Mesendoderm (in vitro differentiated cells): ENCODE measurements at regions not wholly inside any gene's neighbourhood (a gene's known extent, or its start where the extent isn't known, plus 50 kb on each side); places are given as distances from the start of the nearest gene placed in this dataset.

Source experiments
- DNase-seq: peaks from one replicate; pipeline ENCODE4 v3.0.0; 2013
- H2AK5ac ChIP-seq: 2 replicates; pipeline ENCODE4 v1.6.1; 2013; ENCODE audit warnings: low read length, inconsistent platforms
- H2BK120ac ChIP-seq: 2 replicates; pipeline ENCODE4 v1.6.1; 2013; ENCODE audit warnings: low read depth, mild to moderate bottlenecking, low read length, moderate library complexity, mixed read lengths
- H2BK15ac ChIP-seq: replicated peaks from 2 replicates; pipeline ENCODE4 v1.6.1; 2013; ENCODE audit warnings: low read depth, mild to moderate bottlenecking, moderate library complexity
- H2BK5ac ChIP-seq: 2 replicates; pipeline ENCODE4 v1.6.1; 2013; ENCODE audit warnings: low read length, inconsistent platforms
- H3K18ac ChIP-seq: 2 replicates; pipeline ENCODE4 v1.6.1; 2013; ENCODE audit warnings: mild to moderate bottlenecking, low read length, mixed read lengths
- H3K23ac ChIP-seq: one replicate; pipeline ENCODE4 v1.6.1; 2013; ENCODE audit warnings: low read length
- H3K27ac ChIP-seq: 2 replicates; pipeline ENCODE4 v1.5.1; 2013; ENCODE audit warnings: low read depth, mild to moderate bottlenecking, inconsistent platforms, low read length, moderate library complexity
- H3K27me3 ChIP-seq: 2 replicates; pipeline ENCODE4 v1.6.1; 2013; ENCODE audit warnings: low read length, control low read depth, mild to moderate bottlenecking, inconsistent platforms; ENCODE audit not compliant: insufficient read depth, poor library complexity
- H3K36me3 ChIP-seq: 2 replicates; pipeline ENCODE4 v1.6.1; 2013; ENCODE audit warnings: low read length, inconsistent platforms; ENCODE audit not compliant: control insufficient read depth, insufficient read depth
- H3K4ac ChIP-seq: one replicate; pipeline ENCODE4 v1.6.1; 2013; ENCODE audit warnings: low read depth, mild to moderate bottlenecking, low read length, moderate library complexity
- H3K4me1 ChIP-seq: 2 replicates; pipeline ENCODE4 v1.6.1; 2013; ENCODE audit warnings: low read depth, low read length, inconsistent platforms; ENCODE audit not compliant: control insufficient read depth
- H3K4me2 ChIP-seq: 2 replicates; pipeline ENCODE4 v1.6.1; 2013; ENCODE audit warnings: low read length
- H3K4me3 ChIP-seq: 2 replicates; pipeline ENCODE4 v1.5.1; 2013; ENCODE audit warnings: mild to moderate bottlenecking, low read length
- H3K56ac ChIP-seq: one replicate; pipeline ENCODE4 v1.6.1; 2013; ENCODE audit warnings: low read length
- H3K79me1 ChIP-seq: 2 replicates; pipeline ENCODE4 v1.6.1; 2013; ENCODE audit warnings: low read length, inconsistent platforms
- H3K79me2 ChIP-seq: 2 replicates; pipeline ENCODE4 v1.6.1; 2013; ENCODE audit warnings: mild to moderate bottlenecking, low read length; ENCODE audit not compliant: control insufficient read depth, insufficient read depth
- H3K9ac ChIP-seq: 2 replicates; pipeline ENCODE4 v1.6.1; 2013; ENCODE audit warnings: low read length, inconsistent platforms
- H4K5ac ChIP-seq: one replicate; pipeline ENCODE4 v1.6.1; 2013; ENCODE audit warnings: low read length
- H4K8ac ChIP-seq: one replicate; pipeline ENCODE4 v1.6.1; 2013; ENCODE audit warnings: low read depth, mild to moderate bottlenecking, control low read depth, low read length, moderate library complexity
- WGBS: extraction: QIAGEN DNeasy Blood & Tissue Kit; methylation state at CpG from one replicate; pipeline ENCODE4 v1.1.7; 2013; ENCODE audit warnings: low lambda C conversion rate, missing lambda C conversion rate; ENCODE audit not compliant: insufficient coverage; ENCODE audit errors: extremely low coverage; 5-methylcytosine and 5-hydroxymethylcytosine counted together

- Histone ChIP-seq H3K4ac (no peak overlapping the region), H3K79me2 (no peaks in the 10 kb centered on the region), H3K27me3 (no peaks in the 10 kb centered on the region), H3K23ac (no peak overlapping the region), H2AK5ac (no peak overlapping the region), H3K79me1 (no peaks in the 10 kb centered on the region), H3K4me1 (peaks cover 3% of the 10 kb centered on the region), H3K4me2 (no peak overlapping the region), H3K27ac (no peak overlapping the region), H2BK5ac (no peak overlapping the region), H3K18ac (no peak overlapping the region), H4K8ac (no peak overlapping the region), H2BK15ac (no peak overlapping the region), H3K36me3 (no peaks in the 10 kb centered on the region), H3K4me3 (no peak overlapping the region), H3K9ac (no peak overlapping the region), H4K5ac (no peak overlapping the region), H2BK120ac (no peak overlapping the region), H3K56ac (no peak overlapping the region)
- DNase-seq = no peak
- no CpG with 5 or more reads among the region's 11 CpGs for whole genome bisulfite sequencing
Measured at GRCh38 chr14:104286086-104286485, 147.7 kb downstream of the KIF26A start.

- Histone ChIP-seq H3K4ac (no peak overlapping the region), H2AK5ac (no peak overlapping the region), H2BK5ac (no peak overlapping the region), H3K79me2 (no peaks in the 10 kb centered on the region), H2BK120ac (no peak overlapping the region), H3K18ac (no peak overlapping the region), H3K23ac (no peak overlapping the region), H3K36me3 (no peaks in the 10 kb centered on the region), H3K4me1 (peaks cover 6% of the 10 kb centered on the region), H3K27me3 (no peaks in the 10 kb centered on the region), H4K5ac (no peak overlapping the region), H2BK15ac (no peak overlapping the region), H4K8ac (no peak overlapping the region), H3K4me3 (no peak overlapping the region), H3K9ac (no peak overlapping the region), H3K56ac (no peak overlapping the region), H3K79me1 (no peaks in the 10 kb centered on the region), H3K4me2 (no peak overlapping the region), H3K27ac (no peak overlapping the region)
- DNase-seq = no peak
- no CpG with 5 or more reads among the region's 7 CpGs for WGBS
Measured at GRCh38 chr14:104286496-104286895, 148.1 kb downstream of the KIF26A start.

DNA sequence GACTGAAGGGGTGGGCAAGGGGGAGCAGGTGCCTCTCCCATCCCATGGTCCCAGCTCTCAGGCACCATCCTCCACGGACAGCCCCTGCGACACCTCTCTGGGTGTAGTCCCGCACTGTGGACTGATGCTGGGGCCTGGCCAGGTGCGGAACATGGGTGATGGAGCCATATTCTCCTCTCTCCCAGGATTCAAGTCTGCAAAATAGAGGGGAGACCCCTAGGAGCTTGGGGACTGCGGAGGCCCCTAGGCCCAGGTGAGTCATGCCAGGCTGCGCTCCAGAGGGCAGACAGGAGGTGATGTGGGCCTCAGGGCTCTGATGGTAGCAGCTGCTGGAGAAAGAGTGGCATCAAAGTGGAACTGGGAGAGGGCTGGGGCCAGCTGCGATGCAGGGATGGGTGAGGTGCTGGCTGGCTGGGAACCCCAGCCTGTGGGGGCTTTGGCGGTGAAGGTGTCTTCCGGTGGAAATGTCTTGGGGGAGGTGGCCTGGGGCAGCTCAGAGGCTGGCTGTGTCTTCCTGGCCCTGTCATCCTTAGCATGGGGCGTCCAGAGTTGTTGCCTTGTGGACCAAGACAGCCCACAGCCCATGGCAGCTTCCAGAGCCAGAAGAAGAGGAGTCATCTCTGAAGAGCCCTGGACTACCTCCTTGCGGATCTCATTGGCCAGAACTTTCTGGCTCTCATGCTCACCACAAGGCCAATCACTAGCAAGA lies 149.1 kb downstream of the KIF26A start:
- no peaks in the 10 kb centered on the region for H3K79me2 ChIP-seq
- H3K27ac ChIP-seq = no peak overlapping the region
- H3K56ac ChIP-seq = no peak overlapping the region
- no peaks in the 10 kb centered on the region for H3K79me1 ChIP-seq
- H3K36me3 ChIP-seq = no peaks in the 10 kb centered on the region
- no peaks in the 10 kb centered on the region for H3K27me3 ChIP-seq
- H3K23ac ChIP-seq = no peak overlapping the region
- H2BK15ac ChIP-seq = no peak overlapping the region
- no peak overlapping the region for H4K5ac ChIP-seq
- H4K8ac ChIP-seq = no peak overlapping the region
- H3K4me1 ChIP-seq = peaks cover 9% of the 10 kb centered on the region
- no peak overlapping the region for H3K9ac ChIP-seq
- H2BK5ac ChIP-seq = no peak overlapping the region
- no peak for DNase-seq
- H3K4me2 ChIP-seq = no peak overlapping the region
- H2AK5ac ChIP-seq = no peak overlapping the region
- H3K18ac ChIP-seq = no peak overlapping the region
- no CpG with 5 or more reads among the region's 11 CpGs for WGBS
- no peak overlapping the region for H2BK120ac ChIP-seq
- H3K4ac ChIP-seq = no peak overlapping the region
- no peak overlapping the region for H3K4me3 ChIP-seq

DNA sequence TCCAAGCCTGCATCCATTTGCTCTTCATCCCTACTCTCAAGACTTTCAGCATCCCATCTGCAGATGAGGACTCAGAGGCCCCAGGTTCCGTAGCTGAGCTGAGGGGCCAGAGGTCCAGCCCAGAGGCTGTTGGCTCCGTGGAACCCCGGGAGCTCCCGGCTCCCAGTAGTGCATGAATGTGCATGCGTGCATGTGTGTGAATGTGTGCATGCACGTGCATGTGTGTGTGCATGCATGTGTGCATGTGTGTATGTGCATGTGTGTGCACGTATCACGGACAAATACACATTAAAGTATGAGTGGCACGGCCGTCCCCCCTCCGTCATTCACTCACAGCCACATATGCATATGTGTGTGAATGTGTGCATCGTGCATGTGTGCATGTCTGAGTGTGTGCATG lies 149.9 kb downstream of the KIF26A start:
- DNase-seq = no peak
- no peak overlapping the region for H2BK15ac ChIP-seq
- no peak overlapping the region for H2BK5ac ChIP-seq
- no peak overlapping the region for H2BK120ac ChIP-seq
- no peak overlapping the region for H3K23ac ChIP-seq
- H3K79me2 ChIP-seq = no peaks in the 10 kb centered on the region
- H3K36me3 ChIP-seq = no peaks in the 10 kb centered on the region
- peaks cover 9% of the 10 kb centered on the region for H3K4me1 ChIP-seq
- no peak overlapping the region for H3K9ac ChIP-seq
- H3K27me3 ChIP-seq = no peaks in the 10 kb centered on the region
- no peaks in the 10 kb centered on the region for H3K79me1 ChIP-seq
- H3K56ac ChIP-seq = no peak overlapping the region
- no peak overlapping the region for H4K8ac ChIP-seq
- H3K27ac ChIP-seq = no peak overlapping the region
- no peak overlapping the region for H3K18ac ChIP-seq
- no peak overlapping the region for H4K5ac ChIP-seq
- H3K4me3 ChIP-seq = no peak overlapping the region
- no peak overlapping the region for H2AK5ac ChIP-seq
- H3K4me2 ChIP-seq = no peak overlapping the region
- no CpG with 5 or more reads among the region's 12 CpGs for WGBS
- H3K4ac ChIP-seq = no peak overlapping the region

DNA sequence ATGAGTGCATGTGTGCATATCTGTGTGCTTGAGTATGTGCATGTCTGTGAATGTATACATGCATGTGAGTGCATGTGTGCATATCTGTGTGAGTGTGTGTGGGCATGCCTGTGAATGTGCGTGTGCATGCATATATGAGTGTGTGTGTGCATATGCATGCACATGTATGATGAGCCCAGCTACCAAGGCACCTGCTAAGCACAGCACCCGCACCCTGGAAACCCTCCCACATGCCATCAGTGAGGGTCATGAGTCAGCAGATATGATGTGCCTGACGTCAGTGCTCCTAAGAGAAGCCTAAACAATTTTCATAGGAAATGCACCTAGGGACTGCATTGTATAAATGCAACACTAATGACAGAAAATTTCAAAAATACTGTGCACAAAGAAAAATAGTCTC lies 151.1 kb downstream of the KIF26A start:
- Histone ChIP-seq H4K8ac (no peak overlapping the region), H2BK5ac (no peak overlapping the region), H2AK5ac (no peak overlapping the region), H3K27ac (no peak overlapping the region), H3K4me2 (no peak overlapping the region), H3K18ac (no peak overlapping the region), H3K23ac (no peak overlapping the region), H3K56ac (no peak overlapping the region), H2BK15ac (no peak overlapping the region), H3K4ac (no peak overlapping the region), H3K27me3 (no peaks in the 10 kb centered on the region), H3K4me1 (peaks cover 9% of the 10 kb centered on the region), H3K79me1 (no peaks in the 10 kb centered on the region), H3K79me2 (no peaks in the 10 kb centered on the region), H2BK120ac (no peak overlapping the region), H3K36me3 (no peaks in the 10 kb centered on the region), H4K5ac (no peak overlapping the region), H3K9ac (no peak overlapping the region), H3K4me3 (no peak overlapping the region)
- no CpG with 5 or more reads among the region's 3 CpGs for WGBS
- DNase-seq = no peak

GRCh38 chr14:104290058-104290667 lies 151.8 kb downstream of the KIF26A start:
- no peaks in the 10 kb centered on the region for H3K79me2 ChIP-seq
- DNase-seq = peak; percentile 47
- H3K4me2 ChIP-seq = no peak overlapping the region
- no peak overlapping the region for H3K4ac ChIP-seq
- no peak overlapping the region for H3K27ac ChIP-seq
- no peak overlapping the region for H2BK15ac ChIP-seq
- H3K9ac ChIP-seq = no peak overlapping the region
- H3K4me3 ChIP-seq = no peak overlapping the region
- no peak overlapping the region for H2BK5ac ChIP-seq
- no peaks in the 10 kb centered on the region for H3K27me3 ChIP-seq
- no peak overlapping the region for H3K56ac ChIP-seq
- no peaks in the 10 kb centered on the region for H3K79me1 ChIP-seq
- H4K5ac ChIP-seq = no peak overlapping the region
- no peak overlapping the region for H2AK5ac ChIP-seq
- no peak overlapping the region for H3K18ac ChIP-seq
- H2BK120ac ChIP-seq = no peak overlapping the region
- no peak overlapping the region for H4K8ac ChIP-seq
- H3K4me1 ChIP-seq = peaks cover 9% of the 10 kb centered on the region
- no CpG with 5 or more reads among the region's 14 CpGs for WGBS
- H3K36me3 ChIP-seq = no peaks in the 10 kb centered on the region
- no peak overlapping the region for H3K23ac ChIP-seq
